ENCODE measurements at regions not wholly inside any gene's neighbourhood (a gene's known extent, or its start where the extent isn't known, plus 50 kb on each side); places are given as distances from the start of the nearest gene placed in this dataset.

- in situ Hi-C loops (cut with MboI) = no loop called here
- ChIA-PET POLR2A (no interaction called here), CTCF (no interaction called here), RAD21 (ENCODE audit: unreplicated experiment) (no interaction called here), SMC1A (ENCODE audit: uncharacterized antibody, unreplicated experiment) (interaction anchor here (0.6 kb wide), 1 partner anchor 195 kb away, joined by 3 read pairs; no protein-coding TSS in a partner anchor)
- Histone ChIP-seq H3K27me3 (replicated peaks in 1 of 2; ENCODE audit: control insufficient read depth in 2 of 2, insufficient read depth in 2 of 2, low read length in 1 of 2) (no peaks in the 10 kb centered on the region), H3K79me2 (ENCODE audit: control insufficient read depth, insufficient read depth, low read length) (no peaks in the 10 kb centered on the region), H3K27ac (ENCODE audit: control insufficient read depth, insufficient read depth) (no peak overlapping the region), H3K9ac (ENCODE audit: control insufficient read depth, insufficient read depth, low read length) (no peak overlapping the region), H4K20me1 (ENCODE audit: control insufficient read depth, insufficient read depth) (no peaks in the 10 kb centered on the region), H2AFZ (ENCODE audit: control insufficient read depth, low read depth, low read length) (no peak overlapping the region), H3K4me3 (no peak overlapping the region), H3K4me2 (ENCODE audit: control insufficient read depth, insufficient read depth) (no peak overlapping the region), H3K4me1 (ENCODE audit: control insufficient read depth, insufficient read depth, low read length) (no peaks in the 10 kb centered on the region), H3K36me3 (ENCODE audit: control insufficient read depth in 2 of 2, insufficient read depth in 2 of 2, low read length in 1 of 2) (no peaks in the 10 kb centered on the region), H3K9me3 (replicated peaks; ENCODE audit: control insufficient read depth, insufficient read depth, low read length) (no peaks in the 10 kb centered on the region)
- BruUV-seq (replicated peaks) = no TSS peak
- DNase-seq (ENCODE audit: low read depth, low spot score) = no peak
- intact Hi-C loops (cut with micrococcal nuclease; ENCODE audit: unreplicated experiment) = no loop called here
- no peak for ATAC-seq
- WGBS (ENCODE audit: insufficient coverage, insufficient replicate concordance, low lambda C conversion rate, missing lambda C conversion rate) = 23% methylated on average over 4 of the region's 4 CpGs
- FAIRE-seq = no peak
- TF ChIP-seq POLR2A (IDR thresholded peaks at IDR 0.05; ENCODE audit: low read depth, low read length) (no peak), BMI1 (IDR thresholded peaks at IDR 0.05; ENCODE audit: borderline replicate concordance) (no peak), NFIC (IDR thresholded peaks at IDR 0.05; ENCODE audit: low read depth, low read length) (no peak), SRF (IDR thresholded peaks at IDR 0.05; ENCODE audit: low read depth in 2 of 2, low read length in 2 of 2) (no peak), TCF7 (IDR thresholded peaks at IDR 0.05; ENCODE audit: borderline replicate concordance) (no peak), RELB (IDR thresholded peaks at IDR 0.05; ENCODE audit: low read depth) (no peak), STAT3 (IDR thresholded peaks at IDR 0.05; ENCODE audit: low read depth, low read length) (no peak), HDGF (IDR thresholded peaks at IDR 0.05) (no peak), RAD21 (IDR thresholded peaks at IDR 0.05; ENCODE audit: insufficient read depth, low read depth, low read length) (no peak), SKIL (IDR thresholded peaks at IDR 0.05; ENCODE audit: low read depth, poor library complexity, severe bottlenecking) (no peak), CBX5 (IDR thresholded peaks at IDR 0.05; ENCODE audit: low read depth) (no peak), GABPA (IDR thresholded peaks at IDR 0.05; ENCODE audit: low read depth) (no peak), NR2C1 (IDR thresholded peaks at IDR 0.05) (no peak), SMAD5 (IDR thresholded peaks at IDR 0.05; ENCODE audit: low read depth) (no peak), IRF3 (IDR thresholded peaks at IDR 0.05) (no peak)
- TF ChIP-seq, protein P1, sequence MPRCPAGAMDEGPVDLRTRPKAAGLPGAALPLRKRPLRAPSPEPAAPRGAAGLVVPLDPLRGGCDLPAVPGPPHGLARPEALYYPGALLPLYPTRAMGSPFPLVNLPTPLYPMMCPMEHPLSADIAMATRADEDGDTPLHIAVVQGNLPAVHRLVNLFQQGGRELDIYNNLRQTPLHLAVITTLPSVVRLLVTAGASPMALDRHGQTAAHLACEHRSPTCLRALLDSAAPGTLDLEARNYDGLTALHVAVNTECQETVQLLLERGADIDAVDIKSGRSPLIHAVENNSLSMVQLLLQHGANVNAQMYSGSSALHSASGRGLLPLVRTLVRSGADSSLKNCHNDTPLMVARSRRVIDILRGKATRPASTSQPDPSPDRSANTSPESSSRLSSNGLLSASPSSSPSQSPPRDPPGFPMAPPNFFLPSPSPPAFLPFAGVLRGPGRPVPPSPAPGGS (IDR thresholded peaks at IDR 0.05; ENCODE audit: borderline replicate concordance, insufficient read depth, low read depth, low read length, poor library complexity, severe bottlenecking) = no peak
- TF ChIP-seq, protein P2, sequence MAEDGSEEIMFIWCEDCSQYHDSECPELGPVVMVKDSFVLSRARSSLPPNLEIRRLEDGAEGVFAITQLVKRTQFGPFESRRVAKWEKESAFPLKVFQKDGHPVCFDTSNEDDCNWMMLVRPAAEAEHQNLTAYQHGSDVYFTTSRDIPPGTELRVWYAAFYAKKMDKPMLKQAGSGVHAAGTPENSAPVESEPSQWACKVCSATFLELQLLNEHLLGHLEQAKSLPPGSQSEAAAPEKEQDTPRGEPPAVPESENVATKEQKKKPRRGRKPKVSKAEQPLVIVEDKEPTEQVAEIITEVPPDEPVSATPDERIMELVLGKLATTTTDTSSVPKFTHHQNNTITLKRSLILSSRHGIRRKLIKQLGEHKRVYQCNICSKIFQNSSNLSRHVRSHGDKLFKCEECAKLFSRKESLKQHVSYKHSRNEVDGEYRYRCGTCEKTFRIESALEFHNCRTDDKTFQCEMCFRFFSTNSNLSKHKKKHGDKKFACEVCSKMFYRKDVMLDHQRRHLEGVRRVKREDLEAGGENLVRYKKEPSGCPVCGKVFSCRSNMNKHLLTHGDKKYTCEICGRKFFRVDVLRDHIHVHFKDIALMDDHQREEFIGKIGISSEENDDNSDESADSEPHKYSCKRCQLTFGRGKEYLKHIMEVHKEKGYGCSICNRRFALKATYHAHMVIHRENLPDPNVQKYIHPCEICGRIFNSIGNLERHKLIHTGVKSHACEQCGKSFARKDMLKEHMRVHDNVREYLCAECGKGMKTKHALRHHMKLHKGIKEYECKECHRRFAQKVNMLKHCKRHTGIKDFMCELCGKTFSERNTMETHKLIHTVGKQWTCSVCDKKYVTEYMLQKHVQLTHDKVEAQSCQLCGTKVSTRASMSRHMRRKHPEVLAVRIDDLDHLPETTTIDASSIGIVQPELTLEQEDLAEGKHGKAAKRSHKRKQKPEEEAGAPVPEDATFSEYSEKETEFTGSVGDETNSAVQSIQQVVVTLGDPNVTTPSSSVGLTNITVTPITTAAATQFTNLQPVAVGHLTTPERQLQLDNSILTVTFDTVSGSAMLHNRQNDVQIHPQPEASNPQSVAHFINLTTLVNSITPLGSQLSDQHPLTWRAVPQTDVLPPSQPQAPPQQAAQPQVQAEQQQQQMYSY (CRISPR knock-in tag; IDR thresholded peaks at IDR 0.05) = no peak
These were observed 1583.6 kb upstream of the TMEFF2 start for GRCh38 chr2:193778293-193778692.

Data from GM12878 (cell line).